ENCODE measurements at regions not wholly inside any gene's neighbourhood (a gene's known extent, or its start where the extent isn't known, plus 50 kb on each side); places are given as distances from the start of the nearest gene placed in this dataset.

DNA sequence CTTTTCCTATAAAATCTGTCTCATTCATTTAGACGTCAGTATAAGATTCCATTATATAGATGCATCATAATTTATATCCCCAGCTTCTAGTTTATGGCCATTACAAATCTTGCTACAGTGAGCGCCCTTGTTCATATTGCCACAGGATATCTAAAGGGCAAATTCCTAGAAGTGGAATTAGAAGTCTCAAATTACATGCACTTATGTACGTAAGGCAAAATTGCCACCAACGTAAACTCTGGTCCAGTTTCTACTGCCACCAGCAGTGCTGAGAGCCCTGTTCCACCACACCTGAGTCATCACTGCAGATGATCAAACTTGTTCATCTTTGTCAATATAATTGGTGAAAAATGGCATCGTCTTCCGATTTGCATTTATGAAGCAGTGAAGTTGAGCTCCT is 90.9 kb upstream of the ID2 start:
- WGBS, 2 experiments (ENCODE audit: insufficient coverage in 2 of 2): 87 to 93% methylated on average over 3 to 4 of the region's 6 CpGs
- Histone ChIP-seq H3K4me3 (ENCODE audit: extremely low read depth, insufficient read depth, low read length, poor library complexity, severe bottlenecking) (no peak overlapping the region), H3K9me3 (ENCODE audit: control insufficient read depth, low read length) (no peaks in the 10 kb centered on the region), H3K36me3 (ENCODE audit: control insufficient read depth, insufficient read depth, low read length) (no peaks in the 10 kb centered on the region), H3K27ac (ENCODE audit: low read depth, low read length, severe bottlenecking) (no peak overlapping the region), H3K4me1 (ENCODE audit: control insufficient read depth, insufficient read depth, low read length, poor library complexity, severe bottlenecking) (peaks cover 15% of the 10 kb centered on the region)

GRCh38 chr2:8592736-8593135 is 89.1 kb upstream of the ID2 start:
- Histone ChIP-seq H3K36me3 (ENCODE audit: control insufficient read depth, insufficient read depth, low read length) (no peaks in the 10 kb centered on the region), H3K9me3 (ENCODE audit: control insufficient read depth, low read length) (no peaks in the 10 kb centered on the region), H3K4me3 (ENCODE audit: extremely low read depth, insufficient read depth, low read length, poor library complexity, severe bottlenecking) (no peak overlapping the region), H3K27ac (ENCODE audit: low read depth, low read length, severe bottlenecking) (no peak overlapping the region), H3K4me1 (ENCODE audit: control insufficient read depth, insufficient read depth, low read length, poor library complexity, severe bottlenecking) (peaks cover 11% of the 10 kb centered on the region)
- WGBS, 2 experiments (ENCODE audit: insufficient coverage in 2 of 2): 54 to 60% methylated on average over 7 of the region's 7 CpGs

GRCh38 chr2:8593243-8593642 is 88.6 kb upstream of the ID2 start:
- no peaks in the 10 kb centered on the region for H3K36me3 ChIP-seq (ENCODE audit: control insufficient read depth, insufficient read depth, low read length)
- no peaks in the 10 kb centered on the region for H3K9me3 ChIP-seq (ENCODE audit: control insufficient read depth, low read length)
- no peak overlapping the region for H3K27ac ChIP-seq (ENCODE audit: low read depth, low read length, severe bottlenecking)
- WGBS, 2 experiments (ENCODE audit: insufficient coverage in 2 of 2): 100% methylated on average over 2 to 3 of the region's 4 CpGs
- H3K4me1 ChIP-seq (ENCODE audit: control insufficient read depth, insufficient read depth, low read length, poor library complexity, severe bottlenecking): peaks cover 11% of the 10 kb centered on the region
- H3K4me3 ChIP-seq (ENCODE audit: extremely low read depth, insufficient read depth, low read length, poor library complexity, severe bottlenecking): no peak overlapping the region

DNA sequence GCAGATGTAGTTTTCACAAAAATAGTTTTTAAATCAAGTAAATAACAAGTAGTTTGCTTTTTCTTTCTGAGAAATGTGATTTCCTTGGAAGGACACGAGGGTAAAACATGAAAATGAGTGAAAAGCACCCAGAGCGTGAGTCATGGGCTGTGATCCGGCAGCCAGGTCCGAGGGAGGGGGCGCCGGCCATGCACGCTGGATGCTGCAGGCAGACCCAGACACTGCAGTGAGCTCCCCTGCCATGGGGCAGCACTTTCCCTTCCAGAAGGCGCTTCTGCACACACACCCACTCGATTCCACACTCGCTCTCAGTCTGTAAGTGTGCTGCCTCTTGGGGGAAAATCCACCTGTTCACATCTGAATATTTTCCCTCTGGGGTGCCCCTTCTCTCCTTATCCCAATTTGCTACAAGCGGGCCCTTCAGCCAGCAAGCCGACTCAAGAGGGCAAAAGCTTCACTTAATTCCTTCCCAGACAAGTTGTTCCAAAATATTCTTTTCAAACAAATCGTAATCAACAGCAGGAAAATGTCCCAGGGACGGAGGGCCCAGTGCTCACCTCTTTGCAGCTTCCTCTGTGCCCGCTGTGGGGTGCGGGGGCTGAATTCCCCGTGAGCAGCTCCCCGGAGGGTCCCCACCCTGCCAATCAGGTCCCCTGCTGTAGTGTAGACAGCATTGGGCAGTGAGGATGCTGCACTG is 87.0 kb upstream of the ID2 start:
- no peak overlapping the region for H3K4me3 ChIP-seq (ENCODE audit: extremely low read depth, insufficient read depth, low read length, poor library complexity, severe bottlenecking)
- H3K9me3 ChIP-seq (ENCODE audit: control insufficient read depth, low read length): no peaks in the 10 kb centered on the region
- WGBS, 2 experiments (ENCODE audit: insufficient coverage in 2 of 2): 81 to 84% methylated on average over 14 to 18 of the region's 18 CpGs
- H3K27ac ChIP-seq (ENCODE audit: low read depth, low read length, severe bottlenecking): no peak overlapping the region
- no peaks in the 10 kb centered on the region for H3K36me3 ChIP-seq (ENCODE audit: control insufficient read depth, insufficient read depth, low read length)
- H3K4me1 ChIP-seq (ENCODE audit: control insufficient read depth, insufficient read depth, low read length, poor library complexity, severe bottlenecking): peaks cover 11% of the 10 kb centered on the region

- Histone ChIP-seq H3K4me1 (ENCODE audit: control insufficient read depth, insufficient read depth, low read length, poor library complexity, severe bottlenecking) (peaks cover 11% of the 10 kb centered on the region), H3K9me3 (ENCODE audit: control insufficient read depth, low read length) (no peaks in the 10 kb centered on the region), H3K36me3 (ENCODE audit: control insufficient read depth, insufficient read depth, low read length) (no peaks in the 10 kb centered on the region), H3K4me3 (ENCODE audit: extremely low read depth, insufficient read depth, low read length, poor library complexity, severe bottlenecking) (no peak overlapping the region), H3K27ac (ENCODE audit: low read depth, low read length, severe bottlenecking) (no peak overlapping the region)
- WGBS, 2 experiments (ENCODE audit: insufficient coverage in 2 of 2): 89 to 95% methylated on average over 7 to 12 of the region's 12 CpGs
These were observed 86.4 kb upstream of the ID2 start for GRCh38 chr2:8595428-8595805.

DNA sequence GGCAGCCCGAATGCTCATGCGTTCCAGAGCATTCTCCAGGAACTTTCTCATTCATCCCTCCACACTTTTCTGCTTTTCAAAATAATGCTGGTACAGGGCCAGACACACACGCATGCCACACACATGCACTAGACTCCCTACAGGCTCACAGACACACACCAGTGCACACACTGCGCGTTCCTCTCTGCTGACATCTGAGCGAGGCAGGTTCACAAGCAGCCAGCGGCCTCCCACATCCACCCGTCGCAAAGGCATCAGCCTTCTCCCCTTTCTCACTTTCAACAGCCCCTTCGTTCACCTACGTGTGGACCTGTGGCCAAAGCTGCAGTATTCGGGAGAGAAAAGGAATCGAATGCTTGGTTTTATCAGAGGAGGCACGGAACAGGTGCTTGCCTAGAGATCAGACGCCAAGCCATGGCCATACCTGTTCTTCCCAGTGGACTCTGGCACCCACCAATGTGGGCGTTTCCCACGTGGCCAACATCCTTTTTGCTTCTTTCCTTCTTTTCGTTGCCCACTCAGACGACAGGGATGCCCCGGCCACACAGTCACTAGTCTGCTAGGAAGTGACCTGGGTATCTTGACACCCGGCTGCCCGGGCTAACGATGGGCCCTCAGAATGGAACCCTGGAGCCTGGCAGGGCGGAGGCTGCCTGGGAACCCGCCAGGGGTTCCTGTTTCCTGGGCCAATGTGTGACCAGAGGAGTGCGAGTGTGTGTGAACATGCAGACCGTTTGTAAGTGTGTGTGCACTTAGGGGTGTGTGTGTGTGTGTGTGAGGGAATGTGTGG is 85.8 kb upstream of the ID2 start:
- no peak overlapping the region for H3K27ac ChIP-seq (ENCODE audit: low read depth, low read length, severe bottlenecking)
- no peaks in the 10 kb centered on the region for H3K9me3 ChIP-seq (ENCODE audit: control insufficient read depth, low read length)
- WGBS, 2 experiments (ENCODE audit: insufficient coverage in 2 of 2): 84 to 88% methylated on average over 20 to 27 of the region's 27 CpGs
- H3K4me3 ChIP-seq (ENCODE audit: extremely low read depth, insufficient read depth, low read length, poor library complexity, severe bottlenecking): no peak overlapping the region
- peaks cover 11% of the 10 kb centered on the region for H3K4me1 ChIP-seq (ENCODE audit: control insufficient read depth, insufficient read depth, low read length, poor library complexity, severe bottlenecking)
- no peaks in the 10 kb centered on the region for H3K36me3 ChIP-seq (ENCODE audit: control insufficient read depth, insufficient read depth, low read length)

DNA sequence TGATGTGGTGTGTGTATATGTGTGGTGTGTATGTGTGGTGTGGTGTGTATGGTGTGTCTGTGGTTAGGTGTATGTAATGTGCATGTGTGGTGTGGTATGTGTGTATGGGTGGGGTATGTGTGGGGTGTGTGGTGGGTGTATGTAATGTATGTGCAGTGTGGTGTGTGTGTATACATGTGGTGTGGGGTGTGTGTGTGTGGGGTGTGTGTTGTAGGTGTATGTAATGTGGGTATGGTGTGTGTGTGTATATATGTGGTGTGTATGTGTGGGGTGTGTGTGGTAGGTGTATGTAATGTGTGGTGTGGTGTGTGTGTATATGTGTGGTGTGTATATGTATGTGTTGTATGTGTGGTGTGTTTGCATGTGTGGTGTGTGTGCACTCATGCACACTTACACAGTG is 84.8 kb upstream of the ID2 start:
- H3K9me3 ChIP-seq (ENCODE audit: control insufficient read depth, low read length): no peaks in the 10 kb centered on the region
- peaks cover 11% of the 10 kb centered on the region for H3K4me1 ChIP-seq (ENCODE audit: control insufficient read depth, insufficient read depth, low read length, poor library complexity, severe bottlenecking)
- H3K27ac ChIP-seq (ENCODE audit: low read depth, low read length, severe bottlenecking): no peak overlapping the region
- H3K36me3 ChIP-seq (ENCODE audit: control insufficient read depth, insufficient read depth, low read length): no peaks in the 10 kb centered on the region
- H3K4me3 ChIP-seq (ENCODE audit: extremely low read depth, insufficient read depth, low read length, poor library complexity, severe bottlenecking): no peak overlapping the region

DNA sequence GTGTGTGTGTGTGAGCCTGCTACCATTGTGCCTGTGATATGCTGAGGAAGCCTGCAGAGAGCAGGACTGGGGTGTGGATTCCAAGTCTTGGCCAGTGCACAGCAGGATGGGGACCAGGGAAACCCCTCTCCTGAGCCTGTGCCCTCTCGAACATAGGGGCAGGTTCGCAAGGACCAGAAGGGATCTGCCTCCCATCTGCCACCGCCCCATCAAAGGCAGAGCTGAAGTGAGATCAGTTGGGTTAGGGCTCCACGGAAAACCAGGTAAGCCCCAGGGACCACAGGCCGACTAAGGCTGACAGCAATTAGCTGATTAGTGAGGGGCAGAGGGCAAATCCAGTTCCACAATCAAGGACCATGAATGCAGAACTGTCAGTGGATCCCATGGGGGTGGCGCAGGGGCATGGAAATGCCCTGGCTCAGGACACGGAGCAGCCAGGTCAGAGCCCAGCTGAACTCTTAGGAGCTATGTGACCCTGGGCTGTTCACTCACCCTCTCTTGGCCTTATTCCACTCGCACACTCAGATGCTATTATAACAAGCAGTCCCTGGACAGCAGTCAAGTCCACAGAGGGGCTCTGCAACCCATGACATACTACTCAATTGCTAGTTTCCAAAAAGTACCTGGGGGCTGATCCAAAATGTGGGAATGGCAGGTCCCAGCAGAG is 84.2 kb upstream of the ID2 start:
- WGBS, 2 experiments (ENCODE audit: insufficient coverage in 2 of 2): 88 to 97% methylated on average over 6 to 7 of the region's 8 CpGs
- peaks cover 11% of the 10 kb centered on the region for H3K4me1 ChIP-seq (ENCODE audit: control insufficient read depth, insufficient read depth, low read length, poor library complexity, severe bottlenecking)
- H3K4me3 ChIP-seq (ENCODE audit: extremely low read depth, insufficient read depth, low read length, poor library complexity, severe bottlenecking): no peak overlapping the region
- no peaks in the 10 kb centered on the region for H3K9me3 ChIP-seq (ENCODE audit: control insufficient read depth, low read length)
- H3K36me3 ChIP-seq (ENCODE audit: control insufficient read depth, insufficient read depth, low read length): no peaks in the 10 kb centered on the region
- H3K27ac ChIP-seq (ENCODE audit: low read depth, low read length, severe bottlenecking): no peak overlapping the region

DNA sequence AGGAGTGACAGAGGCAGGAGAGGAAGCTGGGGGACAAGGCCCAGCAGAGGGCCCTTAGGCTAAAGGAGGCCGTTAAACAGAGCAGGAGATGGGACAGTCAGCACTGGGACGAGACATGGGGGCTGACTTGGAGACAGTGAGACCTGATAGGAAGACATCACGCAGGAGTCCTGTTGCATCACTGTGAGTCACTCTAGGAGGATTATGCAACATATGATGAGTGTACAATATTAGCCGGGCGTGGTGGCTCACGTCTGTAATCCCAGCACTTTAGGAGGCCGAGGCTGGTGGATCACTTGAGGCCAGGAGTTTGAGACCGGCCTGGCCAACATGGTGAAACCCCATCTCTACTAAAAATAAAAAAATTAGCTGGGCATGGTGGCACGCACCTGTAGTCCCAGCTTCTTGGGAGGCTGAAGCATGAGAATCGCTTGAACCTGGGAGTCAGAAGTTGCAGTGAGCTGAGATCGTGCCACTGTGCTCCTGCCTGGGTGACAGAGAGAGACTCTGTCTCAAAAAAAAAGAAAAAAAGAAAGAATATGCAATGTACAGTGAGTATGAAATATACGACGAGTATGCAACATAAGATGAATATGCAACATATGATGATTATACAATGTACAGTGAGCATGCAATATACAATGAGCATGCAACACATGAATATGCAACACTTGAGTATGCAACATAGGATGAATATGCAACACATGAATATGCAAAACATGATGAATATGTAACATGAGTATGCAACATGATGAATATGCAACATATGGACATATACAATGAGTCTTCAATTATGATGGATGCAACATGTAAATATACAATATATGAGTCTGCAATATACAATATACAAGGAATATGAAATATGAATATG is 83.3 kb upstream of the ID2 start:
- H3K9me3 ChIP-seq (ENCODE audit: control insufficient read depth, low read length): no peaks in the 10 kb centered on the region
- H3K4me3 ChIP-seq (ENCODE audit: extremely low read depth, insufficient read depth, low read length, poor library complexity, severe bottlenecking): no peak overlapping the region
- H3K27ac ChIP-seq (ENCODE audit: low read depth, low read length, severe bottlenecking): no peak overlapping the region
- WGBS, 2 experiments (ENCODE audit: insufficient coverage in 2 of 2): 93% methylated on average over 8 to 12 of the region's 13 CpGs
- H3K36me3 ChIP-seq (ENCODE audit: control insufficient read depth, insufficient read depth, low read length): no peaks in the 10 kb centered on the region
- peaks cover 11% of the 10 kb centered on the region for H3K4me1 ChIP-seq (ENCODE audit: control insufficient read depth, insufficient read depth, low read length, poor library complexity, severe bottlenecking)

DNA sequence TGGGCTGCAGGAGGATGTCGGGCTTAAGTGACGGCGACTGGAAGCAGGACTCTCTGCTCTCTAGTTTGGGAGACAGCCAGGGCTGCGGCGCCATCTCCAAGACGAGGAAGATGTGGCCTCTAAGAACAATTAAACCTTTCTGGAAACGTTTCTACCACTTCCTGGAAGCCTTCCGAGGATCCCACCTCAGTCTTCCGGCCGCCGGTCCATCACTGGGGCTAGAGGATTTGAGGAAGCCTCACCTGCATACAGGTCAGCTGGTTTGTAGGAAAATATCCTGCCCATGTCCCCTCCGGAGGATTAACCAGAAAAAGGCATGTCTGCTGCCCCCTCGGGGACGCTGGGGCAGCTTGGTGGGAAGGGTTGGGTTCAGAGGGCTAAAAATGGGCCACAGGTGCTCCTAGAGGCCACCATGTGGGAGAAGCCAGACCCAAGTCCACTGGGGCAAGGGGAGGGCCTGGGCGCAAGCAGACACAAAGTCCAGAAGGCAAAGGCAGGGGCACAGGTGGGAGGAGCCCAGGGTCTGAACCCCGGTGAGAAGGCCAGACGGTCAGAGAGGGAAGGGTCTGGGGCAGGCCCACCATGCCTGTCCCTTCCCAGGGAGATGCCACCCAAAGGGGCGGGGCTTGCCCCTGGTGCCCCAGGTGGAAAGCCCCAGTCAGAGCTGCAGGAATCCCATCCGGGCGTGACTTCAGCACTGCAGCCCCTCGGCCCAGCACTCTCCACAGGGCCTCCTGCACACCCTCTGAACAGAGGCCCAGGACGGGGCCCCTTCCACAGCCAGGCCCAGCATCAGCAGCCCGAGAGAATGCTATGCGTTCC is 82.2 kb upstream of the ID2 start:
- Histone ChIP-seq H3K4me1 (ENCODE audit: control insufficient read depth, insufficient read depth, low read length, poor library complexity, severe bottlenecking) (peaks cover 4% of the 10 kb centered on the region), H3K9me3 (ENCODE audit: control insufficient read depth, low read length) (no peaks in the 10 kb centered on the region), H3K36me3 (ENCODE audit: control insufficient read depth, insufficient read depth, low read length) (no peaks in the 10 kb centered on the region), H3K27ac (ENCODE audit: low read depth, low read length, severe bottlenecking) (no peak overlapping the region), H3K4me3 (ENCODE audit: extremely low read depth, insufficient read depth, low read length, poor library complexity, severe bottlenecking) (no peak overlapping the region)
- WGBS, 2 experiments (ENCODE audit: insufficient coverage in 2 of 2): 92 to 94% methylated on average over 21 to 23 of the region's 24 CpGs

Measured in mesodermal cell (in vitro differentiated cells).